Stimulated activated CD8-positive, alpha-beta memory T cell treated with anti-CD3 and anti-CD28 coated beads, Interleukin-15, amount 100 ng/mL, for 24 hours (primary cell): ENCODE measurements at regions not wholly inside any gene's neighbourhood (a gene's known extent, or its start where the extent isn't known, plus 50 kb on each side); places are given as distances from the start of the nearest gene placed in this dataset.
"Not testable (repeated sequence)": the region's sequence is repeated elsewhere in the genome, so short reads cannot be mapped to it uniquely, and the experiment has no call there.

ENCODE experiments used
- DNase-seq: peaks from one replicate; pipeline ENCODE4 v3.0.0-alpha.2; 2020; ENCODE audit warnings: low read depth

GRCh38 chr16:17555176-17555575 lies 84.4 kb upstream of the XYLT1 start:
- DNase-seq, result no peak

GRCh38 chr16:17552351-17552750 lies 81.6 kb upstream of the XYLT1 start:
- DNase-seq, result no peak

GRCh38 chr16:17551682-17552081 lies 80.9 kb upstream of the XYLT1 start:
- not testable (repeated sequence) for DNase-seq

GRCh38 chr16:17548825-17549224 lies 78.1 kb upstream of the XYLT1 start:
- no peak for DNase-seq

- no peak for DNase-seq
These were observed 74.0 kb upstream of the XYLT1 start for GRCh38 chr16:17544785-17545184.

GRCh38 chr16:17544304-17544703 lies 73.5 kb upstream of the XYLT1 start:
- DNase-seq, result no peak

- no peak for DNase-seq
These were observed 72.3 kb upstream of the XYLT1 start for GRCh38 chr16:17543073-17543472.

- DNase-seq, result no peak
These were observed 70.6 kb upstream of the XYLT1 start for GRCh38 chr16:17541324-17541723.

GRCh38 chr16:17538927-17539326 lies 68.2 kb upstream of the XYLT1 start:
- DNase-seq, result no peak

GRCh38 chr16:17532338-17532995 lies 61.7 kb upstream of the XYLT1 start:
- DNase-seq, result no peak

GRCh38 chr16:17529982-17530760 lies 59.4 kb upstream of the XYLT1 start:
- no peak for DNase-seq

- no peak for DNase-seq
These were observed 56.5 kb upstream of the XYLT1 start for GRCh38 chr16:17526956-17527937.

GRCh38 chr16:17524656-17525055 lies 53.9 kb upstream of the XYLT1 start:
- DNase-seq, result no peak

- no peak for DNase-seq
These were observed 49.8 kb upstream of the XYLT1 start for GRCh38 chr16:17520561-17520960.
